ENCODE measurements at regions not wholly inside any gene's neighbourhood (a gene's known extent, or its start where the extent isn't known, plus 50 kb on each side); places are given as distances from the start of the nearest gene placed in this dataset.
"Not testable (repeated sequence)": the region's sequence is repeated elsewhere in the genome, so short reads cannot be mapped to it uniquely, and the experiment has no call there.

- no peak for TF ChIP-seq POLR2A (IDR thresholded peaks at IDR 0.05)
- TF ChIP-seq, protein P1, sequence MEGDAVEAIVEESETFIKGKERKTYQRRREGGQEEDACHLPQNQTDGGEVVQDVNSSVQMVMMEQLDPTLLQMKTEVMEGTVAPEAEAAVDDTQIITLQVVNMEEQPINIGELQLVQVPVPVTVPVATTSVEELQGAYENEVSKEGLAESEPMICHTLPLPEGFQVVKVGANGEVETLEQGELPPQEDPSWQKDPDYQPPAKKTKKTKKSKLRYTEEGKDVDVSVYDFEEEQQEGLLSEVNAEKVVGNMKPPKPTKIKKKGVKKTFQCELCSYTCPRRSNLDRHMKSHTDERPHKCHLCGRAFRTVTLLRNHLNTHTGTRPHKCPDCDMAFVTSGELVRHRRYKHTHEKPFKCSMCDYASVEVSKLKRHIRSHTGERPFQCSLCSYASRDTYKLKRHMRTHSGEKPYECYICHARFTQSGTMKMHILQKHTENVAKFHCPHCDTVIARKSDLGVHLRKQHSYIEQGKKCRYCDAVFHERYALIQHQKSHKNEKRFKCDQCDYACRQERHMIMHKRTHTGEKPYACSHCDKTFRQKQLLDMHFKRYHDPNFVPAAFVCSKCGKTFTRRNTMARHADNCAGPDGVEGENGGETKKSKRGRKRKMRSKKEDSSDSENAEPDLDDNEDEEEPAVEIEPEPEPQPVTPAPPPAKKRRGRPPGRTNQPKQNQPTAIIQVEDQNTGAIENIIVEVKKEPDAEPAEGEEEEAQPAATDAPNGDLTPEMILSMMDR (IDR thresholded peaks at IDR 0.05), result no peak
- Histone ChIP-seq H3K4me1 (no peaks in the 10 kb centered on the region), H3K4me3 (no peak overlapping the region), H3K27ac (no peak overlapping the region), H3K27me3 (no peaks in the 10 kb centered on the region), H3K36me3 (no peaks in the 10 kb centered on the region), H3K9me3 (no peaks in the 10 kb centered on the region)
- DNase-seq, result no peak
These were observed 644.7 kb upstream of the DPP6 start for GRCh38 chr7:153407291-153408046.

GRCh38 chr7:153408360-153409335 is 643.5 kb upstream of the DPP6 start:
- Histone ChIP-seq H3K27me3 (no peaks in the 10 kb centered on the region), H3K9me3 (no peaks in the 10 kb centered on the region), H3K36me3 (no peaks in the 10 kb centered on the region), H3K4me1 (no peaks in the 10 kb centered on the region), H3K27ac (no peak overlapping the region), H3K4me3 (no peak overlapping the region)
- no peak for TF ChIP-seq POLR2A (IDR thresholded peaks at IDR 0.05)
- TF ChIP-seq, protein P1 (IDR thresholded peaks at IDR 0.05), result no peak
- DNase-seq, result no peak

DNA sequence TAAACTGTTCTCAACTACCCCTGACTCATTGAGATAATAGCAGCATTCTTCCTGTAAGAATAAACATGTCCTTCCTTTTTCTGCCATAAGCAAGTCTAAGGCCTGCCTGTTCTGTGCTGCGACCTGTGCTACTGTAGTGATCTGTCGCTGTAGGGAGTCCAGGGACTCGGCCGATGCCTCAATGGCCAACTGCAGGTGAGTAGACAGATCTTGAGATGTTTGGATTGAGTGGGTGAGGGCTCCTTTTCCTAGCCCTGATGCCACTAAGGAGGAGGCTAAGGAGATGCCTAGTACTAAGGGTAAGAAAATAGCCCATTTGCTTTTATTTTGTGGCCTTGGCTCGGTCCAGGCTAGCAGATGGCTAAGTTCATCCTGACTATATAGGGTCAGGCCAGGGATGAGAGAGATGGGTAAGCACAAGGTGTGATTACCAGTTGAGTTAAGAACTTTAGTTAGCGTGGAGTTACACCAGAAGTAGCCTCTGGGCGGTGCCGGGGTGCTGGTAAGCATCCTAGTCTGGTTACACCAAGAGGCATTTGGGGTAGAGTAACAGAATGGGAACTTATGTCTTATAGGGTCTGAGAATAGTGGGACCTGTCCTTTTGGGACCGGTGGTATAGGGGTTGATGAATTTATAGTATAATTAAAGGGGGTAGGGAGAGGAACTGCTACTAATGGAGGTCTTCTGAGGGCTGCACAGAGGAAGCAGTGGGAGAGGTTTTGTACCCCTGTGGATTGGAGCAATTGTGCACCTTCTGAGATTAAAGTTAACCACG is 642.4 kb upstream of the DPP6 start:
- not testable (repeated sequence) for DNase-seq, H3K4me3 ChIP-seq, H3K27me3 ChIP-seq, H3K9me3 ChIP-seq, H3K4me1 ChIP-seq, H3K36me3 ChIP-seq, H3K27ac ChIP-seq

DNA sequence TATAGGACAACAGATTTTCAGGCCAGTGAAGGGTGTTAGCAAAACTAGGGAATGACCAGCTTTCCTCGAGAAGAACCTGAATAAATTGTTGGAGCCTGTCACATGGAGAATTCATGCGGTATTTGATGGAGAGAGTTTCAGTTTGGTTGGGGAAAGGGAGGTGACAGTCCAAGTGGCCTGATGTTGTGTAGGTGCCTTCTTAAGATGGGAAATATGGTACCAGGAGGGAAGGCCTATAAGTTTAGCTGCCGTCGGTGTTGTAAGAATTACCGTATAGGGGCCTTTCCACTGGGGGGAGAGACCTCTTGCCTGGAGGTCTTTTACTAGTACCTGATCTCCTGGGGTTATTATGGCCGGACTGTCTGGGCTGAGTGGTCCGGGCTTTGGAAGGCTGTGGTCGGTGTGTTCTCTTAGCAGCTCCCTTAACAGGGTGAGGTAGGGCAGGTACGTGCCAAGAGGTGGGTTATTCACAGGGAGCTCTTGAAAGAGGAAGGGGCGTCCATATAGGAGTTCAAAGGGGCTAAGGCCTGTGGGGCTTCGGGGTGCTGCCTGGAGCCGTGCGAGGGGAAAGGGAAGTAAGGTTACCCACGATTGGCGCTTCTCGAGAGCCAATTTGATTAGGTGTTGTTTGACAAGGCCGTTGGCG is 641.1 kb upstream of the DPP6 start:
- H3K4me1 ChIP-seq, H3K27ac ChIP-seq, H3K4me3 ChIP-seq, H3K36me3 ChIP-seq, DNase-seq, H3K27me3 ChIP-seq, H3K9me3 ChIP-seq: not testable (repeated sequence)

GRCh38 chr7:153412114-153412823 is 639.9 kb upstream of the DPP6 start:
- not testable (repeated sequence) for H3K4me3 ChIP-seq, H3K27me3 ChIP-seq, H3K27ac ChIP-seq, H3K4me1 ChIP-seq, H3K9me3 ChIP-seq, H3K36me3 ChIP-seq, DNase-seq

DNA sequence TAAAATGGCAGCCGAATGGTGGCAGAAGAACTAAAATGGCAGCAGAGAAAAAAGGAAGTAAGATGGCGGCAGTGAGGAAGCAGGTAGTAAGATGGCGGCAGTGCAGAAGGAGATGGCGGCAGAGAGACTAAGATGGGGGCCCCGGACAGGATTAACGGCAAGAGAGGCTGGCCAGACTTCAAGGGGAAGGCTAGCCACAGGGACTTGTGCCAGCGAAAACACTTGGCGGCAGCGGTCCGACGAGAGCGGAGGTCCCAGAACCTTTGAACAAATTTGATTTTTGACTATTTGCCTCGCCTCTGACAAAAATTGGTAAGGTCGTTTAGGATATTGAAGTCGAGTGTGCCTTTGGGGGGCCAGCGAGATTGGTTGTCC is 639.4 kb upstream of the DPP6 start:
- not testable (repeated sequence) for DNase-seq, H3K36me3 ChIP-seq, H3K27ac ChIP-seq, H3K4me3 ChIP-seq, H3K9me3 ChIP-seq, H3K27me3 ChIP-seq, H3K4me1 ChIP-seq

DNA sequence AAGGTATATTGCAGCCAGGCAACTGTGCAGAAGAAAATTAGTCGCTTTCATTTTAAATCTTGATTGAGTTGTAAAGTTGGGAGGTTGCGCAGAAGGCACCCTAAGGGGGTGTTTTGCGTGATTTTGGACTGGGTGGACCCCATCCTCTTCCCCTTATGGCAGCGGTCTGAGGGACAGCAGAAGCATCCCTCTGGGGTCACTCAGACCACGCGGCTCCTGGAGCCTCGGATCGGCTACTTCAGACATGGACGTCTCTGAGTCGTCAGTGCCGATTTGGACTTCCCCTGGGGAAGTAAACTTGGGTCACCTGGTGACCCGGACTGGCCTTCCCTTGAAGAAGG is 639.0 kb upstream of the DPP6 start:
- no peak for DNase-seq

More for the DNA sequence above, 639.0 kb upstream of the DPP6 start:
- Histone ChIP-seq H3K27ac (no peak overlapping the region), H3K36me3 (no peaks in the 10 kb centered on the region), H3K4me1 (no peaks in the 10 kb centered on the region), H3K4me3 (no peak overlapping the region), H3K27me3 (no peaks in the 10 kb centered on the region), H3K9me3 (no peaks in the 10 kb centered on the region)
- TF ChIP-seq, protein P1 (IDR thresholded peaks at IDR 0.05), result no peak
- no peak for TF ChIP-seq POLR2A (IDR thresholded peaks at IDR 0.05)

All from Peyer's patch (tissue), 4 donors.